Breast epithelium (tissue), 3 donors: ENCODE measurements at regions not wholly inside any gene's neighbourhood (a gene's known extent, or its start where the extent isn't known, plus 50 kb on each side); places are given as distances from the start of the nearest gene placed in this dataset.

Source experiments
- POLR2A ChIP-seq: fragments of 450-650 bp; IDR thresholded peaks from one replicate; pipeline ENCODE4 v1.6.1; 2016; ENCODE audit warnings: antibody characterized with exemption, mild to moderate bottlenecking, moderate library complexity
- POLR2AphosphoS5 ChIP-seq, 3 donors: sonication (generic); formaldehyde crosslinking; IDR thresholded peaks; one replicate each; pipeline ENCODE4 v1.6.1; 2017; ENCODE audit warnings: antibody characterized with exemption in 3 of 3
- TF ChIP-seq, protein P1 (sequence below), 3 donors: fragments of 450-650 bp; IDR thresholded peaks; one replicate each; pipeline ENCODE4 v1.5.1; 2016 to 2017; ENCODE audit warnings: antibody characterized with exemption in 3 of 3, mild to moderate bottlenecking in 3 of 3, moderate library complexity in 3 of 3

GRCh38 chr10:33732161-33732680 is 397.8 kb upstream of the NRP1 start:
- TF ChIP-seq, protein P1, sequence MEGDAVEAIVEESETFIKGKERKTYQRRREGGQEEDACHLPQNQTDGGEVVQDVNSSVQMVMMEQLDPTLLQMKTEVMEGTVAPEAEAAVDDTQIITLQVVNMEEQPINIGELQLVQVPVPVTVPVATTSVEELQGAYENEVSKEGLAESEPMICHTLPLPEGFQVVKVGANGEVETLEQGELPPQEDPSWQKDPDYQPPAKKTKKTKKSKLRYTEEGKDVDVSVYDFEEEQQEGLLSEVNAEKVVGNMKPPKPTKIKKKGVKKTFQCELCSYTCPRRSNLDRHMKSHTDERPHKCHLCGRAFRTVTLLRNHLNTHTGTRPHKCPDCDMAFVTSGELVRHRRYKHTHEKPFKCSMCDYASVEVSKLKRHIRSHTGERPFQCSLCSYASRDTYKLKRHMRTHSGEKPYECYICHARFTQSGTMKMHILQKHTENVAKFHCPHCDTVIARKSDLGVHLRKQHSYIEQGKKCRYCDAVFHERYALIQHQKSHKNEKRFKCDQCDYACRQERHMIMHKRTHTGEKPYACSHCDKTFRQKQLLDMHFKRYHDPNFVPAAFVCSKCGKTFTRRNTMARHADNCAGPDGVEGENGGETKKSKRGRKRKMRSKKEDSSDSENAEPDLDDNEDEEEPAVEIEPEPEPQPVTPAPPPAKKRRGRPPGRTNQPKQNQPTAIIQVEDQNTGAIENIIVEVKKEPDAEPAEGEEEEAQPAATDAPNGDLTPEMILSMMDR (IDR thresholded peaks at IDR 0.05): no peak
- no peak for TF ChIP-seq POLR2AphosphoS5 (IDR thresholded peaks at IDR 0.05)
- TF ChIP-seq POLR2A: no peak
